HG02678 (cell line): ENCODE measurements at regions not wholly inside any gene's neighbourhood (a gene's known extent, or its start where the extent isn't known, plus 50 kb on each side); places are given as distances from the start of the nearest gene placed in this dataset.
"Not testable (repeated sequence)": the region's sequence is repeated elsewhere in the genome, so short reads cannot be mapped to it uniquely, and the experiment has no call there.

ENCODE experiments used
- ATAC-seq: cut with Tn5 transposase; IDR thresholded peaks from one replicate; pipeline ENCODE4 v1.9.1; 2021; ENCODE audit warnings: mild to moderate bottlenecking, moderate library complexity; ENCODE audit not compliant: unreplicated experiment

GRCh38 chrY:20643055-20643454 is 67.5 kb downstream of the EIF1AY start:
- no peak for ATAC-seq

GRCh38 chrY:20648265-20648664 is 72.7 kb downstream of the EIF1AY start:
- peak; percentile 60 for ATAC-seq

DNA sequence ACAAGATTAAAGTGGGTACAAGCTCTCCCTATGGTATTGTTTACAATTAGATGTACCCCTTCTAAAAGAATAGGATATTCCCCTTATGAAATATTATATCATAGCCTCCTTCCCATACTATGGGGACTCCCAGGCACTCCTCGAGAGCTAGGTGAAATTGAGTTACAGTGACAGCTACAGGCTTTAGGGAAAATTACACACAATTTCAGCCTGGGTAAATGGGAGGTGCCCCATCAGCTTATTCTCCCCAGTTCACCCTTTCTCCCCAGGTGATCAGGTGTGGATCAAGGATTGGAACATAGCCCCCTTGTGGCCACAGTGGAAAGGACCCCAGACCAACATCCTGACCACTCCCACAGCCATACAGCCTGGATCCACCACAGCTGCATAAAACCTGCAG is 73.3 kb downstream of the EIF1AY start:
- ATAC-seq = not testable (repeated sequence)

- ATAC-seq = peak; percentile 45
Measured at GRCh38 chrY:20651481-20651880, 75.9 kb downstream of the EIF1AY start.

DNA sequence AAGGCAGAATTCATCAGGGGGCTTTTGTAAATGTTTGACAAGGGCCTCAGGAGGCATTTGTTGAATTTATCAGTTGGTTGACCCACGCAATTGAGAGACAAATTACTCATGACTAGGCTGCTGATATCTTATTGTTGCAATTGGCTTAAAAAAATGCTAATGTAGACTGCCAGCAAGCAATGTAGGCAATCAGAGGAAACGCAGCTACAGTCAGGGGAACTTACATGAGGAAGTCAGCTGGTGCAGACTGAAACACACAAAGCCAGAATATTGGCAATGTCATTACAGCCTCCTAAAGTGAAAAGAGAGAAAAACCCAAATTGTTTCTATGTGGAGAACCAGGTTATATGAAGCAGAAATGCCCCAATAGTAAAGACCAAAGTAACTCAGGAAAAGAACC is 83.9 kb downstream of the EIF1AY start:
- ATAC-seq = no peak

DNA sequence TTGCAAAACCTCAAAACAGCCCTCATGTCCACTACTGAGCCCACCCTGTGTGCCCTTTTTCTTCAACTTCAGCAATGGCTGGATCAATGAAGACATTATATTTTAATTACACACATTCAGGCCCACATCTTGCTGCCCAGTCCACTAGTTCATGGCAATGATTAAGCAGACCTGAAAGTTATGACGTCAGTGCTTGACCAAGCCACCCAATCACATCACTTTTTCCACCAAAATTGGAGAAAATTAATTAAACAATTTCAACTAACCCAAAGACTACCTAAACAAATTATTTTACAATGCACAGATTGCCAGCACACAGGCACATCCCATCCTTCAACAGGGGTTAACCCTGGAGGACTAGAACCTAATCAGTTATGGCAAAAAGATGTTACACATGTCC is 86.6 kb downstream of the EIF1AY start:
- ATAC-seq = no peak

DNA sequence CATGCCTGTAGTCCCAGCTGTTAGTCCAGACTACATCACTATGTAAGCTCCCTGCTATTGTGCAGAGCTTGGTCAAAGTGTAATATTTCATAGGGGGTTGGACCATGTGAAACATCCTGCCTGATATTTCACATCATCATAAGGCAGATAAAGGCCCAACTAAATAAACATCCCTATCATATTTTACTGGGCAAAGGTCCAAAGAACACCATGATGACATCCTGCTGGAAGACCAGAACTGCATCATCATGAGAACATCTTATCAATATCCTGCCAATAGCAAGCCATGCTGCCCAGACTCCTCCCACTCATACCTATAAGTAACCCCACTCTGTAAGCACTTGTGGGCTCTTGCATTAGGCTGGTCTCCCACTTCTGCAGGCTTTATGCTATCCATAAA is 88.6 kb downstream of the EIF1AY start:
- ATAC-seq = no peak

DNA sequence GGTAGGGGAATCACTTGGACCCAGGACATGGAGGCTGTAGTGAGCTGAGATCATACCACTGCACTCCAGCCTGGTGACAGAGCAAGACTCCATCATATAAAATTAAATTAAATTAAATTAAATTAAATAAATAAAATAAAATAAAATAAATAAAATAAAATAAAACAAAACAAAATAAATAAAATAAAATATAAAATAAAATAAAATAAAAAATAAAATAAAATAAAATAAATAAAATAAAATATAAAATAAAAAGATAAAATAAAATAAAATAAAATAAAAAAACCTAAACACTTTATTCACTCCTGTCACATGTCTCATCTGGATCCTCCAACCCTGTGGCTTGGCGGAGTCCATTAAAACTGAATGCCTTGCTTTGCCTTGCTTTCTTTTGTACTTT is 89.8 kb downstream of the EIF1AY start:
- ATAC-seq = not testable (repeated sequence)

DNA sequence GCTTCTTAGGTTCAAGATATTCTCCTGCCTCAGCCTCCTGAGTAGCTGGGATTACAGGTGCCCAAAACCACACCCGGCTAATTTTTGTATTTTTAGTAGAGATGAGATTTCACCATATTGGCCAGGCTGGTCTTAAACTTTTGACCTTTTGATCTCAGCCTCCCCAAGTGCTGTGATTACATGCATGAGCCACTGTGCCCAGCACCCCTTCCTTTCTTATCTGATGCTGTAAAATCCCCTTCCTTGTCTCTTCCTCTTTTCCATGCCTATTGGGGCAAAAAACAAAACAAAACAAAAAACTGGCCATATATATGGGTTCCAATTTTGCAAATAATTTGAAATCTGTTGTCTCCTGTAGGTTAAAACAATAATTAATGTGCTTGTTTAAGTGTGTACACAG is 74.0 kb upstream of the RPS4Y2 start:
- no peak for ATAC-seq

- ATAC-seq = no peak
Measured at GRCh38 chrY:20683371-20683770, 72.5 kb upstream of the RPS4Y2 start.

DNA sequence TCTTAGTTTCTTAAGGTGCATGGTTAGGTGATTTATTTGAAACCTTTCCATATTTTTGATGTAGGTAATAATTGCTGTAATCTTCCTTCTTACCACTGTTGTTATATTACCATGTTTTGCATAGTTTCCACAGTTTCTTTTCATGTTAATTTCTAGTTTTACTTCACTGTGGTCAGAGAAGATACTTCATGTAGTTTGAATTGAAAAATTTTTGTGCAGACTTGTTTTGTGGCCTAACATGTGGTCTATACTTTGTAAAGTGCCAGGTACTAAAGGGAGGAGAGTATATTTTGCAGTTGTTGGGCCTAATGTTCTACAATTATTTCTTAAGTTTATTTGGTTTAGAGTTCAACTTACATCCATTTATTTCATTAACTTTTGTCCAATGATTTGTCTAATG is 69.2 kb upstream of the RPS4Y2 start:
- peak; percentile 52 for ATAC-seq
